ENCODE measurements at regions not wholly inside any gene's neighbourhood (a gene's known extent, or its start where the extent isn't known, plus 50 kb on each side); places are given as distances from the start of the nearest gene placed in this dataset.

DNA sequence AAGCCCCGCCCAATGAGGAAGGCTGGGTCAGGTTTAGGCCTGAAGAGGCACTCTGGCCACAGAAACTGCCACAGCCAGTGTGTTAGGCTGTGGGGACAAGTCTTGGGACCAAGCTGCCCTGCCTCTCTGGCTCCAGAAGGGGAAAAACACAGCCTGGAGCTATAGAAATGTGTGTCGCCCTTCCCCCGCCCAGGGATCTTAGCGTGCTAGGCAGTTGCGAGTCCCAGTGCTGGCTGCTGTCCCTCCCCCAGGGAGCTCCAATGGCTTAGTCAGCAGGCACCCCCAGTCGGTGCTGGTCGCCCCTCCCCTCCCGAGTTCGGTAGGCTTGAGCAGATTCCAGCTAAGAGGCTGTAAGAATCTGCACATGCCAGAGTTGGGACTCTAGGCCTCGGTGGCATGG lies 99.5 kb upstream of the API5 start:
- TF ChIP-seq, protein P1, sequence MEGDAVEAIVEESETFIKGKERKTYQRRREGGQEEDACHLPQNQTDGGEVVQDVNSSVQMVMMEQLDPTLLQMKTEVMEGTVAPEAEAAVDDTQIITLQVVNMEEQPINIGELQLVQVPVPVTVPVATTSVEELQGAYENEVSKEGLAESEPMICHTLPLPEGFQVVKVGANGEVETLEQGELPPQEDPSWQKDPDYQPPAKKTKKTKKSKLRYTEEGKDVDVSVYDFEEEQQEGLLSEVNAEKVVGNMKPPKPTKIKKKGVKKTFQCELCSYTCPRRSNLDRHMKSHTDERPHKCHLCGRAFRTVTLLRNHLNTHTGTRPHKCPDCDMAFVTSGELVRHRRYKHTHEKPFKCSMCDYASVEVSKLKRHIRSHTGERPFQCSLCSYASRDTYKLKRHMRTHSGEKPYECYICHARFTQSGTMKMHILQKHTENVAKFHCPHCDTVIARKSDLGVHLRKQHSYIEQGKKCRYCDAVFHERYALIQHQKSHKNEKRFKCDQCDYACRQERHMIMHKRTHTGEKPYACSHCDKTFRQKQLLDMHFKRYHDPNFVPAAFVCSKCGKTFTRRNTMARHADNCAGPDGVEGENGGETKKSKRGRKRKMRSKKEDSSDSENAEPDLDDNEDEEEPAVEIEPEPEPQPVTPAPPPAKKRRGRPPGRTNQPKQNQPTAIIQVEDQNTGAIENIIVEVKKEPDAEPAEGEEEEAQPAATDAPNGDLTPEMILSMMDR (IDR thresholded peaks at IDR 0.05; ENCODE audit: insufficient read depth, low read depth, low read length) = no peak
- no peak for TF ChIP-seq EZH2 (IDR thresholded peaks at IDR 0.05; ENCODE audit: insufficient read depth, low read length)
